Stimulated activated CD8-positive, alpha-beta memory T cell treated with anti-CD3 and anti-CD28 coated beads, Interleukin-4, amount 100 ng/mL, for 24 hours (primary cell): ENCODE measurements at regions not wholly inside any gene's neighbourhood (a gene's known extent, or its start where the extent isn't known, plus 50 kb on each side); places are given as distances from the start of the nearest gene placed in this dataset.

Source experiments
- DNase-seq: peaks from one replicate; pipeline ENCODE4 v3.0.0-alpha.2; 2020; ENCODE audit warnings: low read depth

GRCh38 chr11:37026741-37027140 is 428.7 kb upstream of the RAG2 start:
- no peak for DNase-seq

- no peak for DNase-seq
Measured at GRCh38 chr11:37026326-37026725, 428.3 kb upstream of the RAG2 start.

- DNase-seq, result no peak
Measured at GRCh38 chr11:37006563-37006962, 408.5 kb upstream of the RAG2 start.

GRCh38 chr11:37002831-37003230 is 404.8 kb upstream of the RAG2 start:
- DNase-seq, result no peak

- no peak for DNase-seq
Measured at GRCh38 chr11:36997656-36998055, 399.6 kb upstream of the RAG2 start.

GRCh38 chr11:36996795-36997194 is 398.8 kb upstream of the RAG2 start:
- DNase-seq, result no peak

GRCh38 chr11:36994208-36994607 is 396.2 kb upstream of the RAG2 start:
- no peak for DNase-seq

GRCh38 chr11:36988556-36988955 is 390.5 kb upstream of the RAG2 start:
- DNase-seq, result no peak

GRCh38 chr11:36985562-36985961 is 387.5 kb upstream of the RAG2 start:
- no peak for DNase-seq

GRCh38 chr11:36976741-36977140 is 378.7 kb upstream of the RAG2 start:
- no peak for DNase-seq

GRCh38 chr11:36974771-36975170 is 376.7 kb upstream of the RAG2 start:
- no peak for DNase-seq

GRCh38 chr11:36953976-36954375 is 355.9 kb upstream of the RAG2 start:
- DNase-seq, result no peak

GRCh38 chr11:36948460-36949127 is 350.6 kb upstream of the RAG2 start:
- no peak for DNase-seq

- no peak for DNase-seq
Measured at GRCh38 chr11:36945384-36945783, 347.3 kb upstream of the RAG2 start.

- no peak for DNase-seq
Measured at GRCh38 chr11:36933481-36933880, 335.4 kb upstream of the RAG2 start.

- no peak for DNase-seq
Measured at GRCh38 chr11:36931139-36931538, 333.1 kb upstream of the RAG2 start.

GRCh38 chr11:36930256-36930655 is 332.2 kb upstream of the RAG2 start:
- no peak for DNase-seq

GRCh38 chr11:36929401-36929800 is 331.4 kb upstream of the RAG2 start:
- DNase-seq, result no peak

- no peak for DNase-seq
Measured at GRCh38 chr11:36928621-36929020, 330.6 kb upstream of the RAG2 start.

- DNase-seq, result no peak
Measured at GRCh38 chr11:36899800-36900199, 301.8 kb upstream of the RAG2 start.

GRCh38 chr11:36890841-36891240 is 292.8 kb upstream of the RAG2 start:
- no peak for DNase-seq

GRCh38 chr11:36890121-36890679 is 292.2 kb upstream of the RAG2 start:
- DNase-seq, result no peak

GRCh38 chr11:36885154-36885553 is 287.1 kb upstream of the RAG2 start:
- no peak for DNase-seq

GRCh38 chr11:36878737-36879136 is 280.7 kb upstream of the RAG2 start:
- DNase-seq, result no peak
